Gastroesophageal sphincter (tissue), 3 donors: ENCODE measurements at regions not wholly inside any gene's neighbourhood (a gene's known extent, or its start where the extent isn't known, plus 50 kb on each side); places are given as distances from the start of the nearest gene placed in this dataset.

ENCODE experiments used
- EP300 ChIP-seq: sonication (generic); formaldehyde crosslinking; IDR thresholded peaks from one replicate; pipeline ENCODE4 v1.6.1; 2017; ENCODE audit warnings: antibody characterized with exemption, mild to moderate bottlenecking
- POLR2AphosphoS5 ChIP-seq: sonication (generic); formaldehyde crosslinking; IDR thresholded peaks from one replicate; pipeline ENCODE4 v1.6.1; 2017; ENCODE audit warnings: antibody characterized with exemption
- TF ChIP-seq, protein P1 (sequence below), 4 experiments: fragments of 200-600 bp in 2 of 4; fragments of 450-650 bp in 2 of 4; sonication (generic) in 1 of 4; IDR thresholded peaks; one replicate each; pipeline ENCODE4 v1.5.1; 2017 to 2019; ENCODE audit warnings: antibody characterized with exemption in 4 of 4, mild to moderate bottlenecking in 2 of 4, moderate library complexity in 2 of 4

DNA sequence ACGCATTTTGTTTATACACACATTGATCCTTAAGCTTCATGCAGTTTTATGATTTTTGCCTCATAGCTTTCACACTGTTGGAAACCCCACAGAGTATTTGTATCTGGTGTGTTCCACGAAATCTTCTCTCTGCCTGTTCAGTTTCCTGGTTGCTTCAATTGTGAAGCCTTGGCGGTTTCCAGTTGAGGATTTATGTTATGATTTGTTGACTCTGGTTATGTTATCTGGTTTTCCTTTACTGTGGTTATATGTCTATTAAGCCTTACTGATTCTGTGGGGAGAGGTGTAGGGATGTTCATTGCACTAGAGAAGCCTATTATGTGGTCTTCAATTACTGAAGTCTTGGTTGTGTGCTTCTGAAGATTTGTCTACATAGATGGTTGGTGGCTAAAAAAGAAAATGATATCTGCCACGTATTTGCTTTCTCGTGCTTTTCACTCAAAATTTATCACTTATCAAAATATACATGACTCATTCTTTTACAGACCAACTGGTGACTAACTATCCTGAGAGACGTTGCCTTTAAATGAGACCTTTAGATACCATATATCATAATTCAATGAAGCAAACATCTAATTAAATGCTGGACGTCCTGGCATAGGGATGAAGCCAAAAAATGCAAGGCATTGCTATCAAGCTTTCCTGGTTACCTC is 488.0 kb upstream of the B3GALT2 start:
- TF ChIP-seq, protein P1, sequence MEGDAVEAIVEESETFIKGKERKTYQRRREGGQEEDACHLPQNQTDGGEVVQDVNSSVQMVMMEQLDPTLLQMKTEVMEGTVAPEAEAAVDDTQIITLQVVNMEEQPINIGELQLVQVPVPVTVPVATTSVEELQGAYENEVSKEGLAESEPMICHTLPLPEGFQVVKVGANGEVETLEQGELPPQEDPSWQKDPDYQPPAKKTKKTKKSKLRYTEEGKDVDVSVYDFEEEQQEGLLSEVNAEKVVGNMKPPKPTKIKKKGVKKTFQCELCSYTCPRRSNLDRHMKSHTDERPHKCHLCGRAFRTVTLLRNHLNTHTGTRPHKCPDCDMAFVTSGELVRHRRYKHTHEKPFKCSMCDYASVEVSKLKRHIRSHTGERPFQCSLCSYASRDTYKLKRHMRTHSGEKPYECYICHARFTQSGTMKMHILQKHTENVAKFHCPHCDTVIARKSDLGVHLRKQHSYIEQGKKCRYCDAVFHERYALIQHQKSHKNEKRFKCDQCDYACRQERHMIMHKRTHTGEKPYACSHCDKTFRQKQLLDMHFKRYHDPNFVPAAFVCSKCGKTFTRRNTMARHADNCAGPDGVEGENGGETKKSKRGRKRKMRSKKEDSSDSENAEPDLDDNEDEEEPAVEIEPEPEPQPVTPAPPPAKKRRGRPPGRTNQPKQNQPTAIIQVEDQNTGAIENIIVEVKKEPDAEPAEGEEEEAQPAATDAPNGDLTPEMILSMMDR (IDR thresholded peaks at IDR 0.05) = no peak
- no peak for TF ChIP-seq POLR2AphosphoS5
- TF ChIP-seq EP300 = no peak
